GM19025 (cell line): ENCODE measurements at regions not wholly inside any gene's neighbourhood (a gene's known extent, or its start where the extent isn't known, plus 50 kb on each side); places are given as distances from the start of the nearest gene placed in this dataset.

Source experiments
- ATAC-seq: cut with Tn5 transposase; IDR thresholded peaks from one replicate; pipeline ENCODE4 v1.9.1; 2021; ENCODE audit warnings: mild to moderate bottlenecking, low read depth, moderate library complexity; ENCODE audit not compliant: unreplicated experiment

GRCh38 chr3:170734043-170734734 is 135.8 kb downstream of the RPL22L1 start:
- ATAC-seq = no peak

GRCh38 chr3:170732660-170733245 is 137.2 kb downstream of the RPL22L1 start:
- ATAC-seq = no peak

DNA sequence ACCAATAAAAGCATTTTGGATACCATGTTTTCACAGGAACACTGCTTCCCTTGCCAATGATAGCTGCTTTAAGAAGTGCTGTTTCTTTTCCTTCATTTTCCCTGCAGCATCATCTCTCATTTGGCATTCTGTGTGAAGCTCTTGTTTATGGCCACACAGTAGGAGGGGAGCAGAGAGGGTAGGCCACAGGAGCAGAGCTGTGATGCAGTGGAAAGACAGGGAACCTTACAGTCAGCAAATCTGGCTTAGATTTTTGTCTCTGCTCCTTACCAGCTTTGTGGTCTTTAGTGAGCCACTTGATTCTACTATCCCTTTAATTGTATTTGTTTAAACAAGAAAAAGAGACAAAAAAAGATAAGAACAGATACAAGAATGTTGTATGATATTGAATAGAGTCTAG is 138.7 kb downstream of the RPL22L1 start:
- no peak for ATAC-seq

DNA sequence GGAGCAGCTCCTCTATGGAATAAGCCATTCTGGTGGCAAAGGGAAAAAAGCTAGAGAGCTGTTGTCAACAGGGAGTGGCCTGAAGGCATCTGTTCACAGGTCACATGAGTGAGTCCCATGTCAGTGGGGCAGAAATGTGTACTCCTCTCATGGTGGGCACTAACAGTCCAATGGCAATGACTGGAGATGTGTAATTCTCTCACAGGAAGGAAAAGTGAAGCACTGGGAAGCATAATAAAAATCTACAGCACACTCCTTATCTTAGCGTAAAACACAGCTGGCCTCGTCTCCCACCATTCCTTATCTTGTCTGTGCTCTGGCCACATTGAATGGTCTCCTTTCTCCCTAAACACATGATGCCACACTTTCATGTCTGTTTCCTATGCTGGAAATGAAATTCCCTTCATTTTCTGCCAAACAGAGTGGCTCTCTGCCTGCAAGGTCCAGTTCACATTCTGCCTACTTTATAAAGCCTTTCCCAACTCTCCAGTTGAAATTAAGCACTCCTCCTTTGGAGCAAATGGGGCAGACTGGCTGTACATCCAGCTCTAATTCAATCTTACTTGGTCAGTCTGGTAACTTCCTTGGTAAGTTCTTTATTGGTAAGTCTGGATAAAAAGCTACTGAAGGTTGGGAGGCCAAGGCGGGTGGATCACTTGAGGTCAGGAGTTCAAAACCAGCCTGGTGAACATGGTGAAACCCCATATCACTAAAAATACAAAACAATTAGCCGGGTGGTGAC is 139.8 kb downstream of the RPL22L1 start:
- ATAC-seq = no peak

DNA sequence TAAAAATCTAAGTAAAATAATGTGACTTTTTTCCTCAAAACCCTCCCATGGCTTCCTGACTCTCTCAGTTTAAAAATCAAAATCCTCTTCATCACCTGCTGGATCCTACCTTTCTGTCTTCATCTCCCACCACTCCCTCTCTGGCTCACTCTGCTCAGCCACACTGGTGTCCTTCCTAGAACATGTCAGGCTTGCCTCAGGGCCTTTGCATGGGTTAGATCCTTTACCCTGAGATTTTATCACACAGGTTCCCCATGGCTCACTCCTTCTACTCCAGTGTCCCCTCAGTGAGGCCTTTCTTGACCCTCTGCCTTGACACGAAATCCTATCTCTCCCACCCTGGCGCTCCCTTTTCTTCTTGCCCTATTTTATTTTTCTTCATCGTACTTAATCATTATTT is 141.8 kb downstream of the RPL22L1 start:
- ATAC-seq = no peak

GRCh38 chr3:170727754-170728153 is 141.9 kb upstream of the SLC7A14 start:
- ATAC-seq = no peak

- no peak for ATAC-seq
Observed at GRCh38 chr3:170726976-170727661, 141.2 kb upstream of the SLC7A14 start.

- ATAC-seq = no peak
Observed at GRCh38 chr3:170725285-170725731, 139.4 kb upstream of the SLC7A14 start.

GRCh38 chr3:170724599-170725280 is 138.9 kb upstream of the SLC7A14 start:
- no peak for ATAC-seq

GRCh38 chr3:170723241-170723640 is 137.4 kb upstream of the SLC7A14 start:
- no peak for ATAC-seq

DNA sequence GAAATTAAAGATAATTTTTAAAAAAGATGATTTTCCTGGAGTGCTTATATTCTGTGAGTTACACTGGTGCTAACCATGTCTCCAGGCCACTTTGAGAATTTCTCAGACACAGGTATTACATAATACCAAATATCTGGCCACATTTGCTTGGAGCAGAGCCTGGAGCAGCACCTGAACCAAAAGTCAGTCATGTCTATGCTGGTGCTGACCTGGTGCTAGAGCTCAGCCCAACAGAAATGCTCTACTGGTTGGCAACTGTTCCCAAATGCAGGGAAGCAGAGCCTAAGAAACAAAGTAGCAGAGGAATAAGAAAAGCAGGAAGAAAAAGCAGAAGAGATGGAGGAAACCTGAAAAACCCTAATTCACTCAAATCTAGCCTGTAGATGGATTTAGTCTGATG is 135.7 kb upstream of the SLC7A14 start:
- ATAC-seq = no peak

- no peak for ATAC-seq
Observed at GRCh38 chr3:170719300-170719699, 133.4 kb upstream of the SLC7A14 start.

DNA sequence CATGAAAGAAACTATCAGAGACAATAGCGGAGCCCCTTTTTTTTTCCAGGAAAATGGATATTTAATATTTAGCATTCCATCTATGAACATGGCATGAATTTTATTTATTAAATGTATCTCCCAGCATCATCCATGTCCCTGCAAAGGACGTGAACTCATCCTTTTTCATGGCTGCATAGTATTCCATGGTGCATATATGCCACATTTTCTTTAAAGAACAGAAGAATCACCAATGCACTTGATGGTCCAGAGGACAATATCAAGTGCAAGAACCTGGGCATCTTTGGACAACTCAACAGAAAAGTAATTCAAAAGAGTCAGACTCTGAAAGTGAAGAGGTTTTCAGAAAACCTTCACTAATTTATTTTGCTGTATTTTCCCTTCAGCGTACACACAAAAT is 133.0 kb upstream of the SLC7A14 start:
- ATAC-seq = no peak

DNA sequence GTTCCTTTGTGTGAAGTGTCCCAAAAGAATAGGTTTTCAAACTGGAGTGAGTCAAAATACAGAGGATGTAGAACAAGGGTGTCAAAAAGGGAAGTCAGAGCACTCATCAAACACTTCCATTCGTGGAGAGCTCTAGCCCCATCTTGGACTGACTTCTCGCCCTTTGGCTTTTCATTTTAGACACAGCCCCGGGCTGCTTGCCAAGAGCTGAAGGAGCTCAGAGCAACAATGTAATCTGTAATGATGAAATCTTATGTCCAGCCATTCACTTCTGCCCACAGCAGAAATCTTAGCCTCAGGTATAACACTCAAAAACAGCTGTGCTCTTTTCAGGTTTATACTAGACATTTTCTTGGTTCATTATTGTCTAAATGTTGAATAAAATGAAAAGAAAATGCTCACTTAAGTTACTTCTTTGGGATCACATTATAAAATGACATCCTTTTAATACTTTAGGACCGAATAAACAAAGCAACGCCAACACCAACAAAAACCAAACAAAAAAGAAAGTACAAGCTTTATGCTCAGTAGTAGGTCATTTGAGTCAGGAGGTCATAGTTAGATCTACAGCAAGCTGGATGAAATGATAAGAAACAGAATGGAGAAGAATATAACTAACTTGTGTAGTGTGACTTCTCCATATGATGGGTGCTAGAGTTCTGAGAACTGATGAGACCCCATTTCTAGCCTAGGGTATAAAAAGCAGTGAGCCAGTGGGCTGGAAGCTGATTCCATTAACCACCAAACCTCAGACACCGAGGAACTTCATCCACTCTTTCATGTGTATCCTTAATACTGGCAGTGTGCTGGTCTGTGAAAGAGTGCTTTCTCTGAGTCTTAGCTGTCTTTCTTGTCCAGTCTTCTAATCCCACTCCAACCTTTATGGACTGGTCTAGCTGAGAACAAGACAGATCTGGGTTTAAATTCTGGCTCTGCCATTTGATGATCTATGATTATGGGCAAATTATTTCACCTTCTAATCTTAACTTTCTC is 131.8 kb upstream of the SLC7A14 start:
- ATAC-seq = no peak

DNA sequence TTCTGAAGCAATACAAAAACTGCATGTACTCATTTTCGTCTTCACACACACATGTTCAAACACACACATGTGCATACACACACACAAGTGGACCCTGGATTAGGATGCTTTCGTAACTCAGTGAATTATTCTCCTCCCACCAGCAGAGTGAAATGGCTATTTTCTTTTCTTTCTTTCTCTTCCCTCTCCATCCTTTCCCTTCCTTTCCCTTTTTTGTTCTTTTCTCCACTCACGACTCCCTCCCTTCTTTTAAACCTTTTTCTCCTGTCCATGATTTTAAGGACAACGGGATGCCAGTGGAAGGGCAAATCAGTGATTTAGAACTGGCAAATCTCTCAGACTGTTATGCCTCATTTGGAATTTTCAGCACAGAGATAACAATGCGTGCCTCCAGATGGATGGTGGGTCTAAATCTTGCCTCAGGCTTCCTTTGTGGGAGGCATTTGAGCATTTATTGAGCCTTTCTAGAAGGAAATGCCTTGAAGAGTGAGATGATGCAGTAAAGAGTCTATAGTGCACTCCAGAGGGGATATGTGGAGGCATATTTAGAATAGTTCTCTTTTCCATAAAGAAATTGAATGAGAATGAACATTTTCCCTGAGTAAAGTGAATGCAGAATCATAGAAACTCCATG is 130.4 kb upstream of the SLC7A14 start:
- no peak for ATAC-seq

- ATAC-seq = no peak
Observed at GRCh38 chr3:170714562-170715535, 129.0 kb upstream of the SLC7A14 start.

DNA sequence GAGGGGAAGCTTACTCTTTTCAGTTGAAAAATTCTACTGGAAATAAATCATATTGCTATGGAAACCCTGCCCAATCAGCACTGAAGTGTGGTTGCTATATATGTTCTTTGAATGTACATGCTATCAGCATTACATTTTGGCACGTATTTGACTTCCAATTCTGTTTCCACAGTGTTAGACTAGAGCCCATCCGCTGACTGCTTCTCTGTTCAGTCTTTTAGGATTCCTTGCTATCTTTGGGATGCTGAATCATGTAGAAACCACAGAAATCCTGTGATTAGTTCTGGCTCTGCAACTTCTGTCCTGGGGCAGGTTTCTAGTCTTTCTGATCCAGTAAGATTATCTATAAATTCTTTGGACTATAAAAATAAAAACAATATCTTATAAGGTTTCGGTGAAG is 128.2 kb upstream of the SLC7A14 start:
- ATAC-seq = no peak

DNA sequence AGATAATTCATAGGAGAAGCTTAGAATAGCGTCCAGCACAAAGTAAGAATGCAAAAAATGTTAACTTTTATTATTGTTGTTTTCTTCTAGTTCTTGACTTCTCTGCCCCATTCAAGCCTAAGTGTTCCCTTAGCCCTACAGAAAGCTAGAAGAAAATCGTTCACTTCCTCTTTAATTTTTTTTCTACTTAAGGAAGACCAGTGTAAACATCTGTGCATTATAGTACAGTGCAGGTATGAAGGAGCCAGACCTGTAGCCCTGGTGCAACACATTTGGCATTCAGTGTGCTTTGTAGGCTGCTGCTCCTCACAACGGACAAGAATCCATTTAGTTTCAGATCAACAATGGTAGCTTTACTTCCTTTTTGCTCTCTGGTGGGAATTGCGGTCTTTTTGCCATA is 127.8 kb upstream of the SLC7A14 start:
- ATAC-seq = no peak
